RWPE1 (cell line): ENCODE measurements at regions not wholly inside any gene's neighbourhood (a gene's known extent, or its start where the extent isn't known, plus 50 kb on each side); places are given as distances from the start of the nearest gene placed in this dataset.

Experiments used
- CTCF ChIA-PET: fragments of 350-600 bp; sonication (Branson Sonifier 250); formaldehyde crosslinking; extraction: SDS; loops from one replicate; lab custom pipeline; 2021; lab: Yijun Ruan, JAX
- POLR2A ChIA-PET: fragments of 400-600 bp; formaldehyde crosslinking; extraction: SDS; loops from one replicate; lab custom pipeline; 2020; ENCODE audit warnings: antibody characterized with exemption; ENCODE audit not compliant: low non-redundant PET; lab: Yijun Ruan, JAX
- DNase-seq: peaks from one replicate; pipeline ENCODE4 v3.0.0; 2012; ENCODE audit warnings: low spot score
- H3K27ac ChIP-seq: fragments of 450-650 bp; 2 replicates; pipeline ENCODE4 v1.5.1; 2017
- TF ChIP-seq, protein P1 (sequence below): fragments of 450-650 bp; conservative IDR thresholded peaks from 2 replicates; pipeline ENCODE4 v1.5.1; 2017; ENCODE audit warnings: low read depth, mild to moderate bottlenecking

DNA sequence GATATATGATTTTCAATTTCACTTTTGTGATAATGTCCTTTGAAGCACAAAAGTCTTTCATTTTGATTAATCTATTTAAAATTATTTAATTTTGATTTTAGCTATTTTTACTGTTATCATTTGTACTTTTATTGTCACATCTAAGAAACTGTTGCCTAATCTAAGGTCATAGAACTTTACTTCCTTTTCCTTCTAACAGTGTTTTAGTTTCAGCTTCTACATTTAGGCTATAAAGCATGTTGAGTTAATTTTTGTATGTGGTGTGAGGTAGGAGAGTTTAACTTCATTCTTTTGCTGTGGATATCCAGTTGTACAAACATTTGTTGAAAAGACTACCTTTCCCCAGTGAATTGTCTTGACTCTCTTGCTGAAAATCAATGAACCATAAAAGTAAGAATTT is 204.5 kb downstream of the TM2D1 start:
- CTCF ChIA-PET, result interaction anchor here (1.3 kb wide), 1 partner anchor 10 kb away, joined by 3 read pairs; no protein-coding TSS in a partner anchor
- POLR2A ChIA-PET, result no interaction called here

DNA sequence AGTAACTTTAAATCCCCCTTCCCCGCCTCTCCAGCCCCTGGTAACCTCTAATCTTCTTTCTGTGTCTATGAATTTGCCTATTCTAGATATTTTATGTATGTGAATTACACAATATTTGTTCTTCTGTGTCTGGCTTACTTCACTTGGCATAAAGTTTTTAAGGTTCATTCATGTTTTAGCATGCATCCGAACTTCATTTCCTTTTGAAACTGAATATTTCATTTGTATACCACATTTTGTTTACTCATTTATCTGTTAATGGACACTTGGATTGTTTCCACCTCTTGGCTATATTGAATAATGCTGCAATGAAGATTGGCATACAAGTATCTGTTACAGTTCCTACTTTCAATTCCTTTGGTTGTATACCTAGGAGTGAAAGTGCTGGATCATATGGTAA is 205.3 kb downstream of the TM2D1 start:
- no peak for DNase-seq
- ChIA-PET POLR2A (no interaction called here), CTCF (interaction anchor here (0.6 to 1.3 kb wide), 3 partner anchors 10 to 1190 kb away, joined by 3 to 5 read pairs (median 3); no protein-coding TSS in a partner anchor)
- TF ChIP-seq, protein P1, sequence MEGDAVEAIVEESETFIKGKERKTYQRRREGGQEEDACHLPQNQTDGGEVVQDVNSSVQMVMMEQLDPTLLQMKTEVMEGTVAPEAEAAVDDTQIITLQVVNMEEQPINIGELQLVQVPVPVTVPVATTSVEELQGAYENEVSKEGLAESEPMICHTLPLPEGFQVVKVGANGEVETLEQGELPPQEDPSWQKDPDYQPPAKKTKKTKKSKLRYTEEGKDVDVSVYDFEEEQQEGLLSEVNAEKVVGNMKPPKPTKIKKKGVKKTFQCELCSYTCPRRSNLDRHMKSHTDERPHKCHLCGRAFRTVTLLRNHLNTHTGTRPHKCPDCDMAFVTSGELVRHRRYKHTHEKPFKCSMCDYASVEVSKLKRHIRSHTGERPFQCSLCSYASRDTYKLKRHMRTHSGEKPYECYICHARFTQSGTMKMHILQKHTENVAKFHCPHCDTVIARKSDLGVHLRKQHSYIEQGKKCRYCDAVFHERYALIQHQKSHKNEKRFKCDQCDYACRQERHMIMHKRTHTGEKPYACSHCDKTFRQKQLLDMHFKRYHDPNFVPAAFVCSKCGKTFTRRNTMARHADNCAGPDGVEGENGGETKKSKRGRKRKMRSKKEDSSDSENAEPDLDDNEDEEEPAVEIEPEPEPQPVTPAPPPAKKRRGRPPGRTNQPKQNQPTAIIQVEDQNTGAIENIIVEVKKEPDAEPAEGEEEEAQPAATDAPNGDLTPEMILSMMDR, result no peak
- no peak overlapping the region for H3K27ac ChIP-seq

More for the DNA sequence above, 204.5 kb downstream of the TM2D1 start:
- TF ChIP-seq, protein P1, result no peak
- H3K27ac ChIP-seq, result no peak overlapping the region
- no peak for DNase-seq

DNA sequence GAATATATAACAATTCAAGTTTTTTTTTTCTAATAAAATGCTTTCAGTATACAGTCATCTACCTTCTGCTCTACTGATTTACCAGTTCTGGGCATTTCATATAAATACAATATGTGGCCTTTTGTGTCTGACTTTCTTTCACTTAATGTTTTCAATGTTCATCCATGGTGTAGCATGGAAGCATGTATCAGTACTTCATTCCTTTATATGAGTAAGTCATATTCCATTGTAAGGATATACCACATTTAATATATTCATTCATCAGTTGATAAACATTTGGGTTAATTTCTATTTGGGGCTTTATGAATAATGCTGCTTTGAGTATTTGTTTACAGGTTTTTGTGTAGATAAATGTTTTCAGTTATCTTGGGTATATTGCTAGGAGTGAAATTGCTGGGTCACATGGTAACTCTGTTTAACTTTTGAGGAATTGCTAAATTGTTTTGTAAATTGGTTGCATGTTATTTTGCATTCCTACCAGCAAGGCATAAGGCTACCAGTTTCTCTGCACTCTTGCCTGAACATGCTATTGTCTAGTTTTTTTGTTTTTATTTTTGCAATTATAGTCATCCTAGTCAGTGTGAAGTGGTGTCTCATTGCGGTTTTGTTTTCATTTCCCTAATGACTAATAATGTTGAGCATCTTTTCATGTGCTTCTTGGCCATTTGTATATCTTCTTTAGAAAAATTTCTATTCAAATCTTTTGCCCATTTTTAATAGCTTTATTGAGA is 206.1 kb downstream of the TM2D1 start:
- TF ChIP-seq, protein P1, result 0 out of 2 replicates have a peak, but pooled peaks have one; percentile 20
- no peak overlapping the region for H3K27ac ChIP-seq
- ChIA-PET POLR2A (no interaction called here), CTCF (interaction anchor here (0.6 to 1.3 kb wide), 3 partner anchors 9 to 1191 kb away, joined by 3 to 5 read pairs (median 3); no protein-coding TSS in a partner anchor)
- peak; percentile 58 for DNase-seq

DNA sequence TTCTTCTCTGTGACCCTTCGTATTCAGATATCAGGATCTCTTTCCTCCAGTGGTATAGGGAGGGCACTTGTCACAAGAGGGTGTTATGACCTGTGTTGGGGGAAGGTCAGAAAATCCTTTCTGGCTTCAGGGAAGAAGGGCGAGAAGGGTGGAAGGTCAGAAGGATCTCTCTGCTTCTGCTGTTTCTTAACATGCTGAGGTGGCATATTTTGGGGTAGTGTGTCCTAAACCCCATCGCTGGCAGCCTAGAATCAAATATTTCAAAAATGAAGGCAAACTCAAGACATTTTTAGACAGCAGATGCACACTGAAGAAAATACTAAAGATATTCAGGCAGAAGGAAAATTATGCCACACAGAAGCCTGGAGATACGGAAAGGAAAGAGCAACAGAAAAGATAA is 207.6 kb downstream of the TM2D1 start:
- ChIA-PET CTCF (no interaction called here), POLR2A (no interaction called here)
- no peak overlapping the region for H3K27ac ChIP-seq
- DNase-seq, result no peak
- TF ChIP-seq, protein P1, result no peak

DNA sequence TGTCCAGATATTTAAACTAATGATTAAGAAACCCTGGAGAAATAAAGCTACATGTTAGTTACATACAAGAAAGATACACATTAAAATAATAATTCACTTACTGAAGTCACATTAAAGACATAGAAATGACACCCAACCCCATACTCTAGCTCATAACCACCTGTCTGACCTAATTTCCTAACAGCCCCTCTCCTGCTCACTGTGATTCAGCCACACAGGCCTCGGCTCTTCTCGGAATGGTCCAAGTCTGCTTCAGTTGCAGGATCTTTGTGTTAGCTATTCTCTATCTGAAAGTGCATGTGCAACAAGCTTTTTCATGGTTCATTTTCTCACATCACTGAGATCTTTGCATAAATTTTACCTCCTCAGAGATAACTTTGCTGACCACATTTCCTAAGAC is 209.8 kb downstream of the TM2D1 start:
- no peak overlapping the region for H3K27ac ChIP-seq
- POLR2A ChIA-PET, result no interaction called here
- CTCF ChIA-PET, result no interaction called here
- TF ChIP-seq, protein P1, result no peak
- no peak for DNase-seq
